ENCODE measurements at regions not wholly inside any gene's neighbourhood (a gene's known extent, or its start where the extent isn't known, plus 50 kb on each side); places are given as distances from the start of the nearest gene placed in this dataset.

DNA sequence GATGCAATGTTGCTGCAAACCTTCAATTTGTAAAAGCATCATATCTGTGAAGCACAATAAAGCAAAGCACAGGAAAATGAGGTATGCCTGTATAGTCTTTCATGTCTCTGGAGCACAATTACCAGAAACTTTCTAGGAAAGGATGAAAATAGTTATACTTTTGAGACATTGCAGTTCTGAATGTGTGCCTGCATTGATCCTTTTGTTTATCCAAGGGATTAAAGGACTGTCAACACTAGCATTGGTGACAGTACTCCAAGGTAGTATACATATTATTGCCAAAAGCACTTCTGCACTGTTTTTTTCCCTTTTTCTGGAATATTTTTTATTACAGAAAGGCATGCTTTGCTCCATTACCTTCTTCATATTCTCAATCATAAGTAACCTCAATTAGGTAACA lies 476.0 kb downstream of the GABRG1 start:
- TF ChIP-seq, protein P1, sequence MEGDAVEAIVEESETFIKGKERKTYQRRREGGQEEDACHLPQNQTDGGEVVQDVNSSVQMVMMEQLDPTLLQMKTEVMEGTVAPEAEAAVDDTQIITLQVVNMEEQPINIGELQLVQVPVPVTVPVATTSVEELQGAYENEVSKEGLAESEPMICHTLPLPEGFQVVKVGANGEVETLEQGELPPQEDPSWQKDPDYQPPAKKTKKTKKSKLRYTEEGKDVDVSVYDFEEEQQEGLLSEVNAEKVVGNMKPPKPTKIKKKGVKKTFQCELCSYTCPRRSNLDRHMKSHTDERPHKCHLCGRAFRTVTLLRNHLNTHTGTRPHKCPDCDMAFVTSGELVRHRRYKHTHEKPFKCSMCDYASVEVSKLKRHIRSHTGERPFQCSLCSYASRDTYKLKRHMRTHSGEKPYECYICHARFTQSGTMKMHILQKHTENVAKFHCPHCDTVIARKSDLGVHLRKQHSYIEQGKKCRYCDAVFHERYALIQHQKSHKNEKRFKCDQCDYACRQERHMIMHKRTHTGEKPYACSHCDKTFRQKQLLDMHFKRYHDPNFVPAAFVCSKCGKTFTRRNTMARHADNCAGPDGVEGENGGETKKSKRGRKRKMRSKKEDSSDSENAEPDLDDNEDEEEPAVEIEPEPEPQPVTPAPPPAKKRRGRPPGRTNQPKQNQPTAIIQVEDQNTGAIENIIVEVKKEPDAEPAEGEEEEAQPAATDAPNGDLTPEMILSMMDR (IDR thresholded peaks at IDR 0.05; ENCODE audit: insufficient read depth, low read length): no peak
- TF ChIP-seq, protein P2, sequence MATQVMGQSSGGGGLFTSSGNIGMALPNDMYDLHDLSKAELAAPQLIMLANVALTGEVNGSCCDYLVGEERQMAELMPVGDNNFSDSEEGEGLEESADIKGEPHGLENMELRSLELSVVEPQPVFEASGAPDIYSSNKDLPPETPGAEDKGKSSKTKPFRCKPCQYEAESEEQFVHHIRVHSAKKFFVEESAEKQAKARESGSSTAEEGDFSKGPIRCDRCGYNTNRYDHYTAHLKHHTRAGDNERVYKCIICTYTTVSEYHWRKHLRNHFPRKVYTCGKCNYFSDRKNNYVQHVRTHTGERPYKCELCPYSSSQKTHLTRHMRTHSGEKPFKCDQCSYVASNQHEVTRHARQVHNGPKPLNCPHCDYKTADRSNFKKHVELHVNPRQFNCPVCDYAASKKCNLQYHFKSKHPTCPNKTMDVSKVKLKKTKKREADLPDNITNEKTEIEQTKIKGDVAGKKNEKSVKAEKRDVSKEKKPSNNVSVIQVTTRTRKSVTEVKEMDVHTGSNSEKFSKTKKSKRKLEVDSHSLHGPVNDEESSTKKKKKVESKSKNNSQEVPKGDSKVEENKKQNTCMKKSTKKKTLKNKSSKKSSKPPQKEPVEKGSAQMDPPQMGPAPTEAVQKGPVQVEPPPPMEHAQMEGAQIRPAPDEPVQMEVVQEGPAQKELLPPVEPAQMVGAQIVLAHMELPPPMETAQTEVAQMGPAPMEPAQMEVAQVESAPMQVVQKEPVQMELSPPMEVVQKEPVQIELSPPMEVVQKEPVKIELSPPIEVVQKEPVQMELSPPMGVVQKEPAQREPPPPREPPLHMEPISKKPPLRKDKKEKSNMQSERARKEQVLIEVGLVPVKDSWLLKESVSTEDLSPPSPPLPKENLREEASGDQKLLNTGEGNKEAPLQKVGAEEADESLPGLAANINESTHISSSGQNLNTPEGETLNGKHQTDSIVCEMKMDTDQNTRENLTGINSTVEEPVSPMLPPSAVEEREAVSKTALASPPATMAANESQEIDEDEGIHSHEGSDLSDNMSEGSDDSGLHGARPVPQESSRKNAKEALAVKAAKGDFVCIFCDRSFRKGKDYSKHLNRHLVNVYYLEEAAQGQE (IDR thresholded peaks at IDR 0.05; ENCODE audit: insufficient replicate concordance, low read depth): no peak
- TF ChIP-seq SPI1 (IDR thresholded peaks at IDR 0.05; ENCODE audit: borderline replicate concordance, low read depth) (no peak), POLR2AphosphoS5 (IDR thresholded peaks at IDR 0.05; ENCODE audit: low read depth) (no peak)
